ENCODE measurements at regions not wholly inside any gene's neighbourhood (a gene's known extent, or its start where the extent isn't known, plus 50 kb on each side); places are given as distances from the start of the nearest gene placed in this dataset.

GRCh38 chr4:38255572-38255971 is 295.4 kb downstream of the PTTG2 start:
- no peak for DNase-seq (ENCODE audit: low spot score in 2 of 2)
- Histone ChIP-seq H3K36me3 (no peaks in the 10 kb centered on the region), H3K4me1 (no peaks in the 10 kb centered on the region), H3K4me3 (no peak overlapping the region), H3K27ac (no peak overlapping the region), H3K27me3 (no peaks in the 10 kb centered on the region), H3K9me3 (no peaks in the 10 kb centered on the region)
- intact Hi-C loops (cut with DNase I; ENCODE audit: low total_unique reads): no loop called here
- TF ChIP-seq POLR2AphosphoS5 (IDR thresholded peaks at IDR 0.05) (no peak), POLR2A (IDR thresholded peaks at IDR 0.05) (no peak)
- TF ChIP-seq, protein P1, sequence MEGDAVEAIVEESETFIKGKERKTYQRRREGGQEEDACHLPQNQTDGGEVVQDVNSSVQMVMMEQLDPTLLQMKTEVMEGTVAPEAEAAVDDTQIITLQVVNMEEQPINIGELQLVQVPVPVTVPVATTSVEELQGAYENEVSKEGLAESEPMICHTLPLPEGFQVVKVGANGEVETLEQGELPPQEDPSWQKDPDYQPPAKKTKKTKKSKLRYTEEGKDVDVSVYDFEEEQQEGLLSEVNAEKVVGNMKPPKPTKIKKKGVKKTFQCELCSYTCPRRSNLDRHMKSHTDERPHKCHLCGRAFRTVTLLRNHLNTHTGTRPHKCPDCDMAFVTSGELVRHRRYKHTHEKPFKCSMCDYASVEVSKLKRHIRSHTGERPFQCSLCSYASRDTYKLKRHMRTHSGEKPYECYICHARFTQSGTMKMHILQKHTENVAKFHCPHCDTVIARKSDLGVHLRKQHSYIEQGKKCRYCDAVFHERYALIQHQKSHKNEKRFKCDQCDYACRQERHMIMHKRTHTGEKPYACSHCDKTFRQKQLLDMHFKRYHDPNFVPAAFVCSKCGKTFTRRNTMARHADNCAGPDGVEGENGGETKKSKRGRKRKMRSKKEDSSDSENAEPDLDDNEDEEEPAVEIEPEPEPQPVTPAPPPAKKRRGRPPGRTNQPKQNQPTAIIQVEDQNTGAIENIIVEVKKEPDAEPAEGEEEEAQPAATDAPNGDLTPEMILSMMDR (IDR thresholded peaks at IDR 0.05): no peak

DNA sequence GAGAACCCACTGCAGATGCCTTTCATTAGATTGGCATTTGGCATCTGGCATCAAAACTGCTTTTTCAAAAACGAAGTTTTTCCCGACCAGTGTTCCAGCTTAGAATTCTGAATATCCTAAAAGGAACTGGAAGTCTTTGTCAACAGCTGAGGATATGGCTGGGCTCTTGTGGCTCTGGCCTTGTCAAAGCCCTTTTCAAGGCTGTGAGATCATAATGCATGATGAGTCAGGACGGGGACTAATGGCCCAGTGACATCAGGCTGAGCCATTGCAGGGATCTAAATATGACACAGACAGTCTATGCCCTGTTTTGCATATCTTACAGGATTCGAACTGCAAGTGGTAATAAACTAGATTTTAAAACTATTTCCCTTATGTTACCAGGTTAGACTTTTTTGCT is 306.4 kb downstream of the PTTG2 start:
- TF ChIP-seq POLR2AphosphoS5 (IDR thresholded peaks at IDR 0.05): no peak

GRCh38 chr4:38268108-38268820 is 308.1 kb downstream of the PTTG2 start:
- DNase-seq (ENCODE audit: low spot score in 2 of 2): no peak
- no peak for TF ChIP-seq POLR2A (IDR thresholded peaks at IDR 0.05)
- no peak for TF ChIP-seq POLR2AphosphoS5 (IDR thresholded peaks at IDR 0.05)
- TF ChIP-seq, protein P1 (IDR thresholded peaks at IDR 0.05): no peak
- H3K9me3 ChIP-seq: no peaks in the 10 kb centered on the region
- intact Hi-C loops (cut with DNase I; ENCODE audit: low total_unique reads): no loop called here
- no peaks in the 10 kb centered on the region for H3K27me3 ChIP-seq
- H3K4me1 ChIP-seq: no peaks in the 10 kb centered on the region
- H3K36me3 ChIP-seq: no peaks in the 10 kb centered on the region
- no peak overlapping the region for H3K27ac ChIP-seq
- H3K4me3 ChIP-seq: no peak overlapping the region

More for the DNA sequence above, 306.4 kb downstream of the PTTG2 start:
- no peaks in the 10 kb centered on the region for H3K4me1 ChIP-seq
- intact Hi-C loops (cut with DNase I; ENCODE audit: low total_unique reads): no loop called here
- no peaks in the 10 kb centered on the region for H3K36me3 ChIP-seq
- no peaks in the 10 kb centered on the region for H3K9me3 ChIP-seq
- DNase-seq (ENCODE audit: low spot score in 2 of 2): no peak
- no peak overlapping the region for H3K4me3 ChIP-seq
- no peaks in the 10 kb centered on the region for H3K27me3 ChIP-seq
- H3K27ac ChIP-seq: no peak overlapping the region

GRCh38 chr4:38268837-38269236 is 308.6 kb downstream of the PTTG2 start:
- H3K27me3 ChIP-seq: no peaks in the 10 kb centered on the region
- no peak overlapping the region for H3K4me3 ChIP-seq
- intact Hi-C loops (cut with DNase I; ENCODE audit: low total_unique reads): no loop called here
- no peak overlapping the region for H3K27ac ChIP-seq
- TF ChIP-seq POLR2A (IDR thresholded peaks at IDR 0.05): no peak
- TF ChIP-seq, protein P1 (IDR thresholded peaks at IDR 0.05): no peak
- no peak for TF ChIP-seq POLR2AphosphoS5 (IDR thresholded peaks at IDR 0.05)
- no peaks in the 10 kb centered on the region for H3K9me3 ChIP-seq
- H3K36me3 ChIP-seq: no peaks in the 10 kb centered on the region
- no peak for DNase-seq (ENCODE audit: low spot score in 2 of 2)
- no peaks in the 10 kb centered on the region for H3K4me1 ChIP-seq

DNA sequence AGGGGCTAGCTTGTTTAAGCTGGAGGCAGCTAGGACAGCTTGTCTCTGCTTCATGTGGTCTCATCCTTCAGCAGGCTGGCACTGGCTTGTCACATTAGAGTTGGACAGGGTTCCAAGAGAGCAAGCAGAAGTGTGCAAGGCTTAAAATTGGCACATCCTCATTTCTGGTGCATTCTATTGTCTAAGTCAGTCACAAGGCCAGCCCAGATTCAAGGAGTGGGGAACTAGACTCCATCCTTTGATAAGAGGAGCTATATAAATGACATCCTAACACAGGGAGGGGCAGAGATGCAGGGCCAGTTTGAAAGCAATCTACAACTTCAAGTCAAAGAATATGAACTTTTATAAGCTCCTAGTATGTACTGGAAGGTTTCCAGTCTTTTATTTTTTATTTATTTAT is 313.2 kb downstream of the PTTG2 start:
- H3K4me3 ChIP-seq: no peak overlapping the region
- no peaks in the 10 kb centered on the region for H3K4me1 ChIP-seq
- H3K9me3 ChIP-seq: no peaks in the 10 kb centered on the region
- DNase-seq (ENCODE audit: low spot score in 2 of 2): no peak
- no peak overlapping the region for H3K27ac ChIP-seq
- no peaks in the 10 kb centered on the region for H3K27me3 ChIP-seq
- TF ChIP-seq, protein P1 (IDR thresholded peaks at IDR 0.05): no peak
- no peak for TF ChIP-seq POLR2AphosphoS5 (IDR thresholded peaks at IDR 0.05)
- no peak for TF ChIP-seq POLR2A (IDR thresholded peaks at IDR 0.05)
- no peaks in the 10 kb centered on the region for H3K36me3 ChIP-seq
- intact Hi-C loops (cut with DNase I; ENCODE audit: low total_unique reads): no loop called here

All from breast epithelium (tissue), 4 donors.